ENCODE measurements at regions not wholly inside any gene's neighbourhood (a gene's known extent, or its start where the extent isn't known, plus 50 kb on each side); places are given as distances from the start of the nearest gene placed in this dataset.

- TF ChIP-seq EZH2phosphoT487 (IDR thresholded peaks at IDR 0.05; ENCODE audit: insufficient read depth, low read depth) (no peak), EZH2 (IDR thresholded peaks at IDR 0.05; ENCODE audit: insufficient read depth, poor library complexity, severe bottlenecking) (no peak)
Observed at GRCh38 chr9:26210338-26210851, 532.2 kb upstream of the TUSC1 start.
